ENCODE measurements at regions not wholly inside any gene's neighbourhood (a gene's known extent, or its start where the extent isn't known, plus 50 kb on each side); places are given as distances from the start of the nearest gene placed in this dataset.

DNA sequence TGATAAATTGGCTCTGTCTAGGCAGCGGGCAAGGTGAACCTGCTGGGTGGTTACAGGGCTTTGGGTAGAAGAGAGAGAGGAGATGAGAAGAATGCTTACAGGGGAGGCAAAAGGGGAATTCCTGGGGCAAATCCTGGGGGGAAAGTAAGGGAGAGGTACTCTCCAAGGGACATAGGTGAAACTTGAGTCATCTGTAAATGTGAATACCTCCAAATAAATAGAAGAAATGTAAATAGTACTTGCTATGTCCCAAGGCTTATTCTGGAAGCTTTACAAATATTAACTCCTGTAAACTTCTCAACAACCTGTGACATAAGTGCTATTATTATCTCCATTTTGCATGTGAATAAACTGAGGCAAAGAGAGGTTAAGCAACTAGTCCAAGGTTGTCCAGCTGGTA, 57.7 kb upstream of the CDK13 start:
- WGBS (ENCODE audit: insufficient coverage, low coverage, missing lambda C conversion rate): 0% methylated on average over 1 of the region's 1 CpG
- H3K27me3 ChIP-seq (ENCODE audit: control insufficient read depth in 2 of 2, insufficient read depth in 2 of 2, low read length in 2 of 2): peaks cover 0 to 25% of the 10 kb centered on the region in 2 experiments; a peak in 3 of 5 replicates
- BruUV-seq (replicated peaks): no TSS peak
- H3K4me3 ChIP-seq: no peak overlapping the region
- POLR2A ChIA-PET: interaction anchor here (0.6 kb wide), 1 partner anchor 62 kb away, joined by 3 read pairs; no protein-coding TSS in a partner anchor
- H3K27ac ChIP-seq (ENCODE audit: extremely low read depth, low read depth, low read length): no peak overlapping the region
- no peaks in the 10 kb centered on the region for H3K36me3 ChIP-seq (ENCODE audit: control insufficient read depth, insufficient read depth, low read length)
- H3K4me1 ChIP-seq (replicated peaks in 1 of 2; ENCODE audit: control insufficient read depth in 2 of 2, insufficient read depth in 2 of 2, low read length in 2 of 2): no peaks in the 10 kb centered on the region
- H2AFZ ChIP-seq (ENCODE audit: low read depth, low read length): no peak overlapping the region
- CTCF ChIA-PET (ENCODE audit: low intra/inter-chr PET ratio): no interaction called here
- TF ChIP-seq, protein P1, sequence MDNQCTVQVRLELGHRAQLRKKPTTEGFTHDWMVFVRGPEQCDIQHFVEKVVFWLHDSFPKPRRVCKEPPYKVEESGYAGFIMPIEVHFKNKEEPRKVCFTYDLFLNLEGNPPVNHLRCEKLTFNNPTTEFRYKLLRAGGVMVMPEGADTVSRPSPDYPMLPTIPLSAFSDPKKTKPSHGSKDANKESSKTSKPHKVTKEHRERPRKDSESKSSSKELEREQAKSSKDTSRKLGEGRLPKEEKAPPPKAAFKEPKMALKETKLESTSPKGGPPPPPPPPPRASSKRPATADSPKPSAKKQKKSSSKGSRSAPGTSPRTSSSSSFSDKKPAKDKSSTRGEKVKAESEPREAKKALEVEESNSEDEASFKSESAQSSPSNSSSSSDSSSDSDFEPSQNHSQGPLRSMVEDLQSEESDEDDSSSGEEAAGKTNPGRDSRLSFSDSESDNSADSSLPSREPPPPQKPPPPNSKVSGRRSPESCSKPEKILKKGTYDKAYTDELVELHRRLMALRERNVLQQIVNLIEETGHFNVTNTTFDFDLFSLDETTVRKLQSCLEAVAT (IDR thresholded peaks at IDR 0.05): no peak
- TF ChIP-seq PML (IDR thresholded peaks at IDR 0.05; ENCODE audit: low read length): no peak
- TF ChIP-seq DMBX1 (CRISPR knock-in tag; IDR thresholded peaks at IDR 0.05; ENCODE audit: borderline replicate concordance): no peak
- no peak for TF ChIP-seq SNIP1 (IDR thresholded peaks at IDR 0.05; ENCODE audit: low read depth)
- no peak for TF ChIP-seq ZNF318 (IDR thresholded peaks at IDR 0.05; ENCODE audit: borderline replicate concordance in 1 of 2, low read depth in 1 of 2)
- no peak for TF ChIP-seq ESRRA (IDR thresholded peaks at IDR 0.05; ENCODE audit: borderline replicate concordance, low read depth)
- no peak for TF ChIP-seq MLX (CRISPR knock-in tag; conservative IDR thresholded peaks at IDR 0.05)
- TF ChIP-seq ZNF444 (CRISPR knock-in tag; IDR thresholded peaks at IDR 0.05): no peak
- no peak for TF ChIP-seq IRF2 (CRISPR knock-in tag; IDR thresholded peaks at IDR 0.05)
- TF ChIP-seq GATAD2B (IDR thresholded peaks at IDR 0.05; ENCODE audit: borderline replicate concordance): no peak
- TF ChIP-seq ZC3H11A (IDR thresholded peaks at IDR 0.05; ENCODE audit: low read depth, low read length): no peak
- intact Hi-C loops (cut with micrococcal nuclease) (no loop called here), in situ Hi-C loops (cut with MboI) (no loop called here)
- H4K20me1 ChIP-seq (replicated peaks; ENCODE audit: control insufficient read depth, insufficient read depth, low read length): no peaks in the 10 kb centered on the region
- H3K79me2 ChIP-seq (ENCODE audit: control insufficient read depth, insufficient read depth, low read length): no peaks in the 10 kb centered on the region
- no peaks in the 10 kb centered on the region for H3K9me1 ChIP-seq (ENCODE audit: control insufficient read depth, insufficient read depth, low read length)
- DNase-seq (ENCODE audit: extremely low read depth in 1 of 4, low spot score in 3 of 4): no peak
- no peak for FAIRE-seq
- ATAC-seq: no peak
- H3K9ac ChIP-seq (ENCODE audit: insufficient read depth in 1 of 2, low read depth in 2 of 2, low read length in 2 of 2): no peak overlapping the region
- no peaks in the 10 kb centered on the region for H3K9me3 ChIP-seq (replicated peaks; ENCODE audit: control insufficient read depth, insufficient read depth, low read depth, low read length)
- no peak overlapping the region for H3K4me2 ChIP-seq (ENCODE audit: insufficient read depth, low read length)

All from K562 (cell line).